Effector memory CD8-positive, alpha-beta T cell (primary cell): ENCODE measurements at regions not wholly inside any gene's neighbourhood (a gene's known extent, or its start where the extent isn't known, plus 50 kb on each side); places are given as distances from the start of the nearest gene placed in this dataset.
A peak's percentile ranks its signal among the peaks of the same experiment; 100 is the strongest.
"Not testable (repeated sequence)": the region's sequence is repeated elsewhere in the genome, so short reads cannot be mapped to it uniquely, and the experiment has no call there.

Experiments used
- ATAC-seq: fragments of 150-1000 bp; cut with Tn5 transposase; replicated peaks from 2 replicates; pipeline ENCODE4 v1.10.0; 2021; ENCODE audit warnings: mild to moderate bottlenecking, moderate library complexity
- DNase-seq, 3 experiments: peaks; one replicate each; pipeline ENCODE4 v3.0.0; 2021
- H3K27ac Mint-ChIP-seq, 2 donors: one replicate each; pipeline ENCODE4 v1.8.0; 2022; ENCODE audit warnings: mild to moderate bottlenecking in 2 of 2, mixed read lengths in 2 of 2, moderate library complexity in 2 of 2
- H3K27me3 Mint-ChIP-seq, 2 donors: one replicate each; pipeline ENCODE4 v1.8.0; 2022; ENCODE audit warnings: mixed read lengths in 2 of 2
- H3K36me3 Mint-ChIP-seq: one replicate; pipeline ENCODE4 v1.8.0; 2022; ENCODE audit warnings: mild to moderate bottlenecking, moderate library complexity, mixed read lengths; ENCODE audit not compliant: insufficient read depth
- H3K4me1 Mint-ChIP-seq, 2 donors: one replicate each; pipeline ENCODE4 v1.8.0; 2022; ENCODE audit warnings: low read depth in 2 of 2, mixed read lengths in 2 of 2
- H3K4me3 Mint-ChIP-seq, 2 donors: one replicate each; pipeline ENCODE4 v1.8.0; 2022; ENCODE audit warnings: mild to moderate bottlenecking in 2 of 2, mixed read lengths in 2 of 2, moderate library complexity in 2 of 2
- H3K9me3 Mint-ChIP-seq, 2 donors: one replicate each; pipeline ENCODE4 v1.8.0; 2022; ENCODE audit warnings: mixed read lengths in 2 of 2

DNA sequence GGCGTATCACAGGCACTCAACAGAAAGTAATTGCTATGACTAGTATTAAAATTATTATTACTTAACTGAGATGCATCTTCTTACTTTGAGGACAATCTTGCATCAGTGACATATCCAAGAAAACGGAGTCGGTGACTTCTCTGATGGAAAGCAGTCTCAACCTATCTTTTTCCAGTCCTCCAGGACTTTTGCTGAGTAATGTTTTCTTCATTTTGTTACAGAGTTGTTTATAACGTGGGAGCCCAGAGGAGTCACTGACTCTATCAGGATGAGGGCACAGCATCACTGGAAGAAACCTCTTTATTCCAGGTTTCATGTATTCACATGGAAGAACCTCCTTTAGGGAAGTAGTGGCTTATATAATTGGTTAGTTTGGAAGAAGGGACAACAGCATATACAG lies 51.5 kb upstream of the MELK start:
- no peak overlapping the region for H3K27ac Mint-ChIP-seq
- no peak overlapping the region for H3K4me3 Mint-ChIP-seq
- no peaks in the 10 kb centered on the region for H3K9me3 Mint-ChIP-seq
- H3K36me3 Mint-ChIP-seq, result peaks cover 3% of the 10 kb centered on the region
- no peaks in the 10 kb centered on the region for H3K4me1 Mint-ChIP-seq
- no peak for ATAC-seq
- no peak for DNase-seq
- H3K27me3 Mint-ChIP-seq, result peaks cover 0 to 14% of the 10 kb centered on the region in 2 donors

DNA sequence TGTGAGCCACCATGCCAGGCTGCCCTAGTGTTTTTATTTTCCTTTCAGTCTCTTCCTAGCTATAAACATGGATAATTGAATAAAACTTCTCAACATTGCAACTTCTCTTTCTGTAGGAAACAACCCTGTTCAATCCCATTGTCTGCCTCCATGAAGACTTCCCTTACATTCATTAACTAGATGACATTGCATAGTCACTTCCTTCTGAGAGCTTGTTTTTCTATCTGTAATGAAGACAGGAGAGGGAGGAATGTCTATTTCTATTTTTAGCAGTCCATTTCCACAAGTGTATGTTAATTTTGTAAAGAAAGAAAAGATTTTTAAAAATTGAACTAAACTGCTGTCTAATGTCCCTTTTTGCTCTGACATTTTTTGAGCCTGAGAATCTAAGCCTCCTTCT lies 55.6 kb upstream of the MELK start:
- DNase-seq (no peak), ATAC-seq (no peak)
- peaks cover 0 to 14% of the 10 kb centered on the region in 2 donors for H3K27me3 Mint-ChIP-seq
- H3K9me3 Mint-ChIP-seq, result no peaks in the 10 kb centered on the region
- no peaks in the 10 kb centered on the region for H3K4me1 Mint-ChIP-seq
- no peak overlapping the region for H3K4me3 Mint-ChIP-seq
- H3K27ac Mint-ChIP-seq, result no peak overlapping the region
- H3K36me3 Mint-ChIP-seq, result peaks cover 3% of the 10 kb centered on the region

DNA sequence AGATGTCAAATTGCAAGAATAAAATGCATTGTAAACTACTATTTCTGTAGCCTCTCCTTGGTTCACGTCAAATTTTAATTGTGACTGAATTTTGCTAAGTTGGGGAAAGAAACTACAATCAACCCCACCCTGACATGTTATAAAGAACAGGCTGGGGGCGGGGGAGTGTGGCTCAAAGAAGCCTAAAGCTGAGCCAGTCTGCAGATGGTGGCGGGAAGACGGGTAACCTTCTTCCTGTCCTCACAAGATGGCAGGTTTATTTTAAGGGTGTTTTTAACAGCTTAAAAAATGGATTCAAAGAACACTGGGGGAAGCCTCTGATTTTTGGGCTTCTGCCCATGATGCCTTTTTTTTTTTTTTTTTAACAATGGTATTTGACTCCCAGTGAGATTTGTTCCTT lies 68.5 kb upstream of the MELK start:
- DNase-seq (no peak), ATAC-seq (no peak)
- Mint-ChIP-seq H3K9me3 (no peaks in the 10 kb centered on the region), H3K36me3 (no peaks in the 10 kb centered on the region), H3K27ac (no peak overlapping the region), H3K4me3 (no peak overlapping the region), H3K4me1 (peaks cover 4 to 6% of the 10 kb centered on the region in 2 donors), H3K27me3 (peaks cover 5 to 9% of the 10 kb centered on the region in 2 donors)

DNA sequence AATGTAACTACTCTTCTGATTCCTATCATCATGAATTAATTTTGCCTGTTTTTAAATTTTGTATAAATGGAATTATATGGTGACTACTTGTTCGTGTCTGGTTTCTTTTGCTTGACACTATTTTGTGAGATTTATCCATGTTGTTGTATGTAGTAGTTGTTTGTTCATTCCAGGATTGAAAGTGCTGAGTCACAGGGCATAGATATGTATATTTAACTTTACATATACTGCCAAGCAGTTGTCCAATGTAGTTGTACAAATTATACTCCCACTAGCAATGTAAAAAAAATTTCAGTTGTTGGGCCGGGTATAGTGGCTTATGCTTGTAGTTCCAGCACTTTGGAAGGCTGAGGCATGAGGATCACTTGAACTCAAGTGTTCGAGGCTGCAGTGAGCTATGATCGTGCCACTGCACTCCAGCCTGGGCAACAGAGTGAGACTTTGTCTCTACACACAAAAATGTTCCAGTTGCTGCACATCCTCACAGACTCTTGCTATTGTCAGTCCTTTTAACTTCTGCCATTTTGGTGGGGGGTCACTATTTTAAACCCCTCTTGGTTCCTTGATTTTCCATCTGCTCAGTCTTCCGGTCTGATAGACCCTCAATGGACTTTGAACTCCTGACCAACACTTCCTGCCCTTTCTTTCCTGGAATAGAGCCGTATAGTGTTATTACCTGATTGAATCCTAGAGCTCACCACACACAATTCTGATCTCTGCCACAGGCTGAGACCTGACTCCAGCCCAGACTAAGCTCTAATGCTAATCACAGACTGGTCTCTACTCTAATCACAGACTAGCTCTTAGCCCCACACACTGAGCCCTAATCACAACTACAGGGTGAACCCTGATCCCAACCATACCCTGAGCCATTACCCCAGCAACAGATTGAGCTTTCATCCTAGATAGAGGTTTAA lies 69.3 kb upstream of the MELK start:
- peaks cover 4 to 6% of the 10 kb centered on the region in 2 donors for H3K4me1 Mint-ChIP-seq
- no peak overlapping the region for H3K27ac Mint-ChIP-seq
- ATAC-seq (no peak), DNase-seq (no peak)
- H3K4me3 Mint-ChIP-seq, result no peak overlapping the region
- peaks cover 1 to 9% of the 10 kb centered on the region in 2 donors for H3K27me3 Mint-ChIP-seq
- H3K9me3 Mint-ChIP-seq, result no peaks in the 10 kb centered on the region
- no peaks in the 10 kb centered on the region for H3K36me3 Mint-ChIP-seq

DNA sequence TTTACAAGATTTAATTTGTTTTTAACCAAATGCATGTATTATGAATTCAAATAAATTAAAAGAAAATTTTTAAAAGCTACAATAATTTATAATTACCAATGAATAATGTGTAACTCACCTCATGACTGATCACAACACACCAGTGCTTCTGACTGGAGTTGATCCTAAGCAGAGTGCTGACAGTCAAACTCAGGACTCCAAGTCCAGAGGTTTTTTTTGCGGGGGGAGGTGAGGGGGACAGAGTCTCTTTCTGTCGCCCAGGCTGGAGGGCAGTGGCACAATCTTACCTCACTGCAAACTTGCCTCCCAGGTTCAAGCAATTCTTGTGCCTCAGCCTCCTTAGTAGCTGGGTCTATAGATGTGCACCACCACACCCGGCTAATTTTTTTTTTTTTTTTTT lies 71.0 kb upstream of the MELK start:
- Mint-ChIP-seq H3K9me3 (no peaks in the 10 kb centered on the region), H3K27me3 (no peaks in the 10 kb centered on the region), H3K36me3 (no peaks in the 10 kb centered on the region), H3K27ac (no peak overlapping the region), H3K4me3 (no peak overlapping the region), H3K4me1 (peaks cover 4 to 6% of the 10 kb centered on the region in 2 donors)
- no peak for DNase-seq
- no peak for ATAC-seq

DNA sequence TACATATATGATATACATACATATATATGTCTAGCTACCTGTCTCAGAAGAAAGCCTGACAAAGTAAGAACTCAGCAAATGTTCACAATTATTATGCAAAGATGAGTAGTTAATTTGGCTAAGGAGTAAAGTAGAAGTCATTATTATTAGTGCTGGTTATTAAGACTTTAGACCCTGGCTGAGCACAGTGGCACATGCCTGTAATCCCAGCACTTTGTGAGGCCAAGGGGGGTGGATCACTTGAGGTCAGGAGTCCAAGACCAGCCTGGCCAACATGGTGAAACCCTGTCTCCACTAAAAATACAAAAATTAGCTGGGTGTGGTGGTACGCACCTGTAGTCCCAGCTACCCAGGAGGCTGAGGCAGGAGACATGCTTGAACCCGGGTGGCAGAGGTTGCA lies 71.8 kb upstream of the MELK start:
- ATAC-seq, H3K4me1 Mint-ChIP-seq, H3K27ac Mint-ChIP-seq, H3K9me3 Mint-ChIP-seq, H3K4me3 Mint-ChIP-seq, DNase-seq, H3K36me3 Mint-ChIP-seq, H3K27me3 Mint-ChIP-seq: not testable (repeated sequence)

DNA sequence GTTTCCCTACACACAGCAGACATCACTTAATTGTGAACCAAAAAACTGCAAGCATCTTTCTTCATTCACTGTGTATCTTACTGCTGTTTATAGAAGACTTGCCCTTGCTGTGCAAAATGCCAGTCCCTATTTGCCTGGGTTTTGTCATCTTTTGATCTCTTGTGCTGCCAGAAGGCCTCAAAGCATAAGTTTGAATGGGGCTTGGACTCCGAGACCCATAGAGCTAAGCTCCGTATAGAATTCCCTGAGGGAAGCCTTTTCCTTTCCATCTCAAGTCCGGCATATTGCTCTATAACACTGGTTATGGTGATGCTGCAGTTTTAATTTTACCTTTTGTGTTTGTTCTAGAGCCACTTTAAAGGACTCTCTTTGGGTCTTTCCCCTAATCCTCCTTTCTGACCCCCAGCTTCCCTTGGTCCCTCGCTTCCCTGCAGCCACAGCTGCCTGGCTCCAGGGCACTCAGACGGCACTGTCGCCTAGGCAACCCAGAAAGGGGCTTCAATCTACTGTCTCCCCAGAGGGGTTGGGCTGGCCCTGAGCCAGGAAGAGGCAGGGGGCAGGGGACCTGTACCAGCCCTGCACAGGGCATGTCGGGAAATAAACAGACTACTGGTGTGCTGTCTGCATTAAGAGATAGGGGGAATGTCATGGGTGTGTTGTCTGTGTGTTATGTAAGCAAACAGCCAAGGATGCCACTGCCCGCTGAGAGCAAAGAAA lies 73.4 kb upstream of the MELK start:
- H3K4me1 Mint-ChIP-seq, result peaks cover 4 to 11% of the 10 kb centered on the region in 2 donors
- no peaks in the 10 kb centered on the region for H3K27me3 Mint-ChIP-seq
- no peaks in the 10 kb centered on the region for H3K36me3 Mint-ChIP-seq
- no peak for DNase-seq
- H3K27ac Mint-ChIP-seq, result no peak overlapping the region
- H3K9me3 Mint-ChIP-seq, result no peaks in the 10 kb centered on the region
- H3K4me3 Mint-ChIP-seq, result no peak overlapping the region
- no peak for ATAC-seq

DNA sequence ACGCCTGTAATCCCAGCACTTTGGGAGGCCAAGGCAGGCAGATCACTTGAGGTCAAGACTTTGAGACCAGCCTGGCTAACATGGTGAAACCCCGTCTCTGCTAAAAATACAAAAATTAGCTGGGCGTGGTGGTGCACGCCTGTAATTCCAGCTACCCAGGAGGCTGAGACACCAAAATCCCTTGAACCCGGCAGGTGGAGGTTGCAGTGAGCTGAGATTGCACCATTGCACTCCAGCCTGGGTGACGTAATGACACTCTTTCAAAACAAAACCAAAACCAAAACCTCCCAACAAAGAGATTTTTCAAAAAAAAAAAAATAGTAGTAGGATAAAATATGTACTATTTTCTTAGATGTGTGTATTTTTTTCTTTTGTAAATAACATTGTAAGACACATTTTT lies 79.1 kb upstream of the MELK start:
- H3K9me3 Mint-ChIP-seq, H3K27me3 Mint-ChIP-seq, H3K36me3 Mint-ChIP-seq: not testable (repeated sequence)
- peak; percentile 76 for ATAC-seq
- Mint-ChIP-seq H3K4me1 (peaks cover 28 to 43% of the 10 kb centered on the region in 2 donors), H3K27ac (peak overlapping the region; percentile 83 to 95), H3K4me3 (peak overlapping the region; percentile 85 to 91)
- DNase-seq, result peak in 2 of 3 experiments; percentile 11 to 31

DNA sequence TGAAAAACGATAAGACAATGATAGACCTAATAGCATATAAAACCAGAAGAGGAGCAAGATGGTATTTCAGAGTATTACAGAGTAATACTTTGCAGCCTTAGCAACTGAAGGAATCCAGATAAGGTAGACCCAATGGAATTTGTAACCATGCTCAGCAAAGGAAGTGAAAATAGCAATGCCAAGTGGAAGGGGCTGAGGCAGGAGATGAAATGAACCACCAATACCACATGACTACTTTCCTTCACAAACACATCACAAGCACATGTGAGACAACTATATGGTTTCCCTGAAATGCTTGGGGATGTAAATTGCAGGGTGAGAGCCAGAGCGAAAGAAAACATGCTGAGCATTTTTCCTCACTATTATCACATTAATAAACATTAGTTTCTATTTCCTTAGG lies 79.8 kb upstream of the MELK start:
- H3K4me1 Mint-ChIP-seq, result peaks cover 35 to 49% of the 10 kb centered on the region in 2 donors
- peak overlapping the region; percentile 85 to 91 for H3K4me3 Mint-ChIP-seq
- peaks cover 7% of the 10 kb centered on the region for H3K36me3 Mint-ChIP-seq
- DNase-seq, result no peak
- no peaks in the 10 kb centered on the region for H3K9me3 Mint-ChIP-seq
- ATAC-seq, result peak; percentile 51
- no peaks in the 10 kb centered on the region for H3K27me3 Mint-ChIP-seq
- peak overlapping the region; percentile 83 to 95 for H3K27ac Mint-ChIP-seq

DNA sequence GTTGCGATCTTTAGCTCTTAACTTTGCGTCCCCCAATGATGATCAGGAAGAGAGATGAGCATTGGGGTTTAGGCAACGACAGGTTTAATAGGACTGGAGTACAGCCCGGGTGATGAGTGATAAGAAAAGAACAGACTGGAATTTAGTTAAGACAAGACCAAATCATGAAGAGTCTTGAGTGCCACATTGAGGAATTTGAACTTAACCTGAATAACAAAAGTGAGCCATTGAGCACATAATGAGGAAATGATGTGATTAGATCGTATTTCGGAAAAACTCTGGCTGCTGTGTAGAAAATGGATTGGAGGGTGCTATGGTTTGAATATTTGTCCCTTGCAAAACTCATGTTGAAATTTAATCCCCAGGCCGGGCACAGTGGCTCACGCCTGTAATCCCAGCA lies 83.2 kb upstream of the MELK start:
- H3K9me3 Mint-ChIP-seq, result no peaks in the 10 kb centered on the region
- DNase-seq (no peak), ATAC-seq (no peak)
- H3K27me3 Mint-ChIP-seq, result no peaks in the 10 kb centered on the region
- H3K36me3 Mint-ChIP-seq, result peaks cover 13% of the 10 kb centered on the region
- H3K4me1 Mint-ChIP-seq, result peaks cover 49 to 64% of the 10 kb centered on the region in 2 donors
- peak overlapping the region; percentile 88 to 94 for H3K4me3 Mint-ChIP-seq
- peak overlapping the region; percentile 96 to 98 for H3K27ac Mint-ChIP-seq

DNA sequence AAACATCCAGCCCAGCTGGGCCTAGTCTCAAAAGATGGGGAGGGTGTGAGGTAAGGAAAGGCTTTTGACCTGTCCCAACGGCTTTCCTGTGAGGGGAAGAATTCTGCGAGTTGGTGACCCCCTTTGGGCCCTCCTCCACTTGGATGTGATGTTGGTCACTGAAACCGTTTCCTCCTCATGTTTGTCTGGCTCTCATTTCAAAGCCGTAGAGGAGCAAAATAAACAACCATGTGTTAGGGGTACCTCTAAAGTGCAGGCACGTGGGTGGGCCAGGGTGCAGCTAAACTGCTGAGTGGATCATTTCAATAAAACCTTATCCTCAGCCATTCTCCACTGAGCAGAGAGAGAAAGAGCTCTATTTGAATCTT lies 84.3 kb upstream of the MELK start:
- no peaks in the 10 kb centered on the region for H3K27me3 Mint-ChIP-seq
- no peaks in the 10 kb centered on the region for H3K9me3 Mint-ChIP-seq
- peak overlapping the region; percentile 88 to 94 for H3K4me3 Mint-ChIP-seq
- ATAC-seq, result no peak
- H3K36me3 Mint-ChIP-seq, result peaks cover 13% of the 10 kb centered on the region
- no peak for DNase-seq
- peaks cover 43 to 58% of the 10 kb centered on the region in 2 donors for H3K4me1 Mint-ChIP-seq
- H3K27ac Mint-ChIP-seq, result peak overlapping the region; percentile 96 to 98

DNA sequence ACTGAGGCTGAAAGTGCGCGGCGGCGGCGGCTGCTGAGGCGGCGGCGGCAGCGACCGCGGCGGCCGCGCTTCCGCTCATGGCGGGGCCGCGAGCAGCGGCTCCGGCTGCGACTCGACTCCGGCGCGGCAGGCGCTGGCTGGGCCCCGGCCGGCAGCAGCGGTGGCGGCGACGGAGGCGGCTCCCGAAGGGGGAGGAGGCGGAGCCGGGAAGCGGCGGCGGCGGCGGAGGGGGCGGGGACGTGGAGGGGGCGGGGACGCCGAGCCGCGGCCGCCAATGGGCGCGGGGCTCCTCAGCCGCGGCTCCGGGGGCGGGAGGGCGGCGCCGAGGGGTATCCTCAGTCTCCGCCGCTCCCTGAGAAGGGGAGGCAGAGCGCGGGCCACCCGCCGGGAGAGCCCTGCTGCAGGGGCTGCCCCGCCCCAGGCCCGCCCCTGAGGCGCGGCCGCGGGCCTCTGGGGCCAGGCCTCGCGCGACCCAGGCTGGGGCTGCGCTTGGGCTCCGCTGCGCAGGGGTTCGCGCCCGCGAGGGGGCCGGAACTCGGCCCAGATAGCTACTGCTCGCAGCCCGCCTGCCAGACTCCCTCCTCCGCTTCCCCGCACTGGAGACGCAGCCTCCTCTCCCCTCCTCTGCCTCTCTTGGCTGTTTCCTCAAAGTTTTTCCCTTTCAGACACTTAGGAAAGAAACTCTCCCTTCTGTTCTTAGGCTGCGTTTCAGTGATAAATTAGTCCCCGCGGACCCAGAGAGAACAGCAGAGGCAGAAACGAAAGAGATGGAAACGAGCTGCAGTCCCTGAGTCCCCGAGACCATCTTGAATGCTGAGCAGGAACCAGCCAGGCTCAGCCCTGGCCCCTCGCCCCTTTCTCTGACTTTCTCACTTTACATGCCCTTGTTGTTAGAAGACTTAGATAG lies 85.0 kb upstream of the MELK start:
- H3K4me1 Mint-ChIP-seq, result peaks cover 39 to 57% of the 10 kb centered on the region in 2 donors
- H3K9me3 Mint-ChIP-seq, result no peaks in the 10 kb centered on the region
- peak overlapping the region; percentile 96 to 98 for H3K27ac Mint-ChIP-seq
- peaks cover 13% of the 10 kb centered on the region for H3K36me3 Mint-ChIP-seq
- DNase-seq, result peak; percentile 82 to 88 (median 82)
- ATAC-seq, result peak; percentile 87
- no peaks in the 10 kb centered on the region for H3K27me3 Mint-ChIP-seq
- peak overlapping the region; percentile 88 to 94 for H3K4me3 Mint-ChIP-seq

DNA sequence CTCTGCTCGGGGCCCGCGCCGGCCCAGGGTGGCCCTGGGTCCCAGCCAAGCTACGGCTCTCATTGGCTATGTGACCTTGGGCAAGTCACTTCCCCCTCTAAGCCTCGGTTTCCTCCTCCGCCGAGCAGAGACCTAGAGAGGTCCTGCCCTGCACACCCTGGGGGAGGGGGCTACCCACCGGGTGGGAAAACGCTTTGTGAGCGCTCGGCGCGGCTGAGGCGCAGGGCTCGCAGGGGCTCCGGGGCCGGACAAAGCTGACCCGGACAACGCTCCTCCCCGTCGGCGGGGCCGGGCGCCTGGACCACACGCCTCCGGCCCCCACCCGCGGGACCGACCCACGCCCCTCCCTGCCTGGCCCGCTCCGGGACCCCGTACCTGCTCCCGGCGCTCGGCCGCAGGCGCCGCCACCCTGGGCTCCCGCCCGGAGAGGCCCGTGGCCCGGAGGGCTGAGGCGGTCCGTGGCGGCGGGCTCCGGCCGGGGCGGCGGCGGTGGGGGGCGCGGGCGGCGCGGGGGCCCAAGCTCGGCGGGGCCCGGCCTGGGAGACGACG lies 85.7 kb upstream of the MELK start:
- Mint-ChIP-seq H3K36me3 (peaks cover 13% of the 10 kb centered on the region), H3K27ac (peak overlapping the region; percentile 87 to 88)
- DNase-seq, result peak; percentile 29 to 43 (median 33)

More for the DNA sequence above, 85.7 kb upstream of the MELK start:
- ATAC-seq, result peak; percentile 11
- Mint-ChIP-seq H3K9me3 (no peaks in the 10 kb centered on the region), H3K27me3 (no peaks in the 10 kb centered on the region), H3K4me3 (peak overlapping the region; percentile 72 to 79), H3K4me1 (peaks cover 40 to 50% of the 10 kb centered on the region in 2 donors)
